Motor neuron (in vitro differentiated cells): ENCODE measurements at regions not wholly inside any gene's neighbourhood (a gene's known extent, or its start where the extent isn't known, plus 50 kb on each side); places are given as distances from the start of the nearest gene placed in this dataset.

ENCODE experiments used
- ATAC-seq, 8 experiments: fragments of 200-7000 bp; cut with Tn5 transposase; replicated peaks in 6 of 8; 2 replicates each; pipeline ENCODE4 v1.8.0; 2021; ENCODE audit warnings: mild to moderate bottlenecking in 8 of 8, moderate library complexity in 8 of 8
- H3K27ac ChIP-seq, 2 donors: fragments of 250-450 bp; sonication (Bioruptor Pico); 2 replicates each; pipeline ENCODE4 v1.9.0; 2021; ENCODE audit warnings: antibody characterized with exemption in 2 of 2, mild to moderate bottlenecking in 2 of 2, moderate library complexity in 1 of 2
- H3K4me1 ChIP-seq, 2 donors: fragments of 250-450 bp; sonication (Bioruptor Pico); replicated peaks in 1 of 2; 2 replicates each; pipeline ENCODE4 v1.6.1; 2021; ENCODE audit warnings: antibody characterized with exemption in 2 of 2, mild to moderate bottlenecking in 2 of 2, moderate library complexity in 1 of 2
- H3K4me3 ChIP-seq, 5 donors: fragments of 250-450 bp; sonication (Bioruptor Pico); 2 replicates each; pipeline ENCODE4 v1.9.0; 2021; ENCODE audit warnings: antibody characterized with exemption in 5 of 5, mild to moderate bottlenecking in 5 of 5, moderate library complexity in 4 of 5
- WGBS, 10 experiments: fragments of 450-650 bp; shearing (Covaris generic); methylation state at CpG; one replicate each; pipeline ENCODE4 v1.0.0; 2022; 5-methylcytosine and 5-hydroxymethylcytosine counted together
- in situ Hi-C, 9 experiments: fragments of 400-800 bp; cut with MboI; loops; one replicate each; pipeline ENCODE4 v1.15.0; 2021; ENCODE audit warnings: low sequenced_read_pairs in 9 of 9, low pct_unique_long_range_greater_than_20kb in 2 of 9; ENCODE audit not compliant: unreplicated experiment in 9 of 9

DNA sequence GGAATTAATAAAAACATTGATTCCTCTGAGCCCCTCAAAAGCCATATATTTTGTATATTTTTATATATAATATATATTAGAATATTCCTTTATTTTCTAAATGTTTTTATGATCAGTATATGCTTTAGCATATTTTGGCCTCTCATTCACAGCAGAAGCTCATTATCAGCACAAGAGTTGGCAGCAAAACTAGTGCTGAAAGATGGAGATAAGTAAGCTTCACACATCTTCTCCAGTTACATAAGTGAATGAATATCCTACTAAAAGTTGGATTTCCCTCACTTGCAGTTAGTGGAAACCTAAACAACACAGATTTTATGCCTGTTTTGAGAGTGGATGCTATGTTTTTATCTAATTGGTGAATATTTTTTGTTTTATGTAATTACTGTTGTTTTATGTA lies 1303.8 kb upstream of the ADGRB3 start:
- Histone ChIP-seq H3K27ac (no peak overlapping the region), H3K4me3 (no peak overlapping the region), H3K4me1 (no peaks in the 10 kb centered on the region)
- in situ Hi-C loops, result no loop called here
- no peak for ATAC-seq

DNA sequence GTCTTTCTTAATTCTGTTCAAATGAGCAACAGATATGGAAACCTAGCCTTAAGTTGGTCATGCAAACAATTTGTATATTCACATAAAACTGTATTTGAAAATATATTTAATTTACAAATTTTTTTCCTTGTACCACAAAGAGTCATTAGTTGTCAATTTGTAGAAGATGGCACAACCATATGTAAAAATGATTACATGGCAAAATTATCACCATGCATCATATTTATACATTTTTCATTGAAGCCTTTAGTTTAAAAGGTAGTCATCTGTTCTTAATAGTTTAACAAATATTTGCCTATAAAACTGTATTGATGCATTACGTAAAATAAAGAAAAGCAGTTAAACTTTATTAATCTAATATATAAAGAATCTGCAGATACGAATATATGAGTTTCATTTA lies 1306.8 kb upstream of the ADGRB3 start:
- WGBS, 10 experiments, result 5 to 100% (median 64%) methylated on average over 1 to 2 of the region's 2 CpGs
- no peak for ATAC-seq

DNA sequence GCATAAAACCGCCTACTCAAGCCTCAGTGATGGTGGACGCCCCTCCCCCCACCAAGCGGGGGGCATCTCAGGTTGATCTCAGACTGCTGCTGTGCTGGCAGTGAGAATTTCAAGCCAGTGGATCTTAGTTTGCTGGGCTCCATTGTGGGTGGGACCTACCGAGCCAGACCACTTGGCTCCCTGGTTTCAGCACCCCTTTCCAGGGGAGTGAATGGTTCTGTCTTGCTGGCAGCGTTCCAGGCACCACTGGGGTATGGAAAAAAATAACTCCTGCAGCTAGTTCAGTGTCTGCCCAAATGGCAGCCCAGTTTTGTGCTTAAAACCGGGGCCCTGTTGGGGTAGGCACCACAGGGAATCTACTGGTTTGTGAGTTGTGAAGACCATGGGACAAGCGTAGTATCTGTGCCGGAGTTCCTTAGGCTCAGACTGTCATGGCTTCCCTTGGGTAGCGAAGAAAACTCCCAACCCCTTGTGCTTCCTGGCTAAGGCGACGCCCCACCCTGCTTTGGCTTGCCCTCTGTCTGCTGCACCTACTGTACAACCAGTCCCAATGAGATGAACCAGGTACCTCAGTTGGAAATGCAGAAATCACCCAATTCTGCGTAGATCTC lies 1334.5 kb upstream of the ADGRB3 start:
- no peak overlapping the region for H3K4me3 ChIP-seq
- ATAC-seq, result no peak
- H3K4me1 ChIP-seq, result no peaks in the 10 kb centered on the region
- no peak overlapping the region for H3K27ac ChIP-seq
- in situ Hi-C loops, result no loop called here
- WGBS, 10 experiments, result 0 to 100% (median 70%) methylated on average over 1 to 7 of the region's 12 CpGs; no CpG with 5 or more reads in 1 of the 10 experiments

More for the DNA sequence above, 1306.8 kb upstream of the ADGRB3 start:
- Histone ChIP-seq H3K4me1 (no peaks in the 10 kb centered on the region), H3K27ac (no peak overlapping the region), H3K4me3 (no peak overlapping the region)
- in situ Hi-C loops, result no loop called here

DNA sequence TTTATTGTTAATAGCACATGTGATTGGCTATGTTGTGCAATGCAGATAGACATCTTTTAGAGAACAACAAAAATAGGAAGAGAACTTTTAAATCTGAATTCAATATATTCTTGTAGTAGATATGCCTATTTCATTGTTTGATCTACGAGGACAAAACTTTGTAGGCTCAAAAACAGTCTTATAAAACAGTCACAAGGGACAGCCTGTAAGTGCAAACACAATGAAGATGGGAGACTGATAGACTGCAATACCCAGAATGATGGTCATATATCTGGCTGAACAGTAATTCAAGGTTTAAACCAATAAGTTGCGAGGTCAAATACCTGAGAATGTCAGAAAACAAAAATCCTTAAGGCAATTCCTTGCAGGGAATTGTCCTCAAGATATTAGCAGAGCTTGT lies 1342.9 kb upstream of the ADGRB3 start:
- ATAC-seq, result no peak
- no peak overlapping the region for H3K27ac ChIP-seq
- H3K4me3 ChIP-seq, result no peak overlapping the region
- in situ Hi-C loops, result no loop called here
- no peaks in the 10 kb centered on the region for H3K4me1 ChIP-seq
- WGBS, 10 experiments, result 0 to 89% (median 56%) methylated on average over 1 to 2 of the region's 2 CpGs; no CpG with 5 or more reads in 4 of the 10 experiments

DNA sequence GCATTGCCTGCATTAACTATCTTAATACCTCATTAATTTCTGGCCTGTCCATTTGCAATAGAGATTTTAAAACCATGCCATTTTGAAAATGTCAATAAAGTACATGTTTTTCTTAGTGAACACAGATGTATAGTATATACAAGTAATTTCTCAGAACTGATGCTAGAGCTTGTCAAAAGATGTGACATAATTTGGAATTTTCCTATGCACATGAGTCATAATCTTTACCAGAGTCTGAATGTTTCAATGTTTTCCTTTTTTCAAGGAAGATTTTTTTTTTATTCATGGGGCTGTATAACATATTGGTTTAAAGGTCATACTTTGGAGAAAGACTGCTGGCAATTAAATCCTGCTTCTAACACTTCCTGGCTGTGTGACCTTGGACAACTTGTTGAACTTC lies 1347.5 kb upstream of the ADGRB3 start:
- no peak for ATAC-seq
- Histone ChIP-seq H3K27ac (no peak overlapping the region), H3K4me3 (no peak overlapping the region), H3K4me1 (no peaks in the 10 kb centered on the region)
- in situ Hi-C loops, result no loop called here

DNA sequence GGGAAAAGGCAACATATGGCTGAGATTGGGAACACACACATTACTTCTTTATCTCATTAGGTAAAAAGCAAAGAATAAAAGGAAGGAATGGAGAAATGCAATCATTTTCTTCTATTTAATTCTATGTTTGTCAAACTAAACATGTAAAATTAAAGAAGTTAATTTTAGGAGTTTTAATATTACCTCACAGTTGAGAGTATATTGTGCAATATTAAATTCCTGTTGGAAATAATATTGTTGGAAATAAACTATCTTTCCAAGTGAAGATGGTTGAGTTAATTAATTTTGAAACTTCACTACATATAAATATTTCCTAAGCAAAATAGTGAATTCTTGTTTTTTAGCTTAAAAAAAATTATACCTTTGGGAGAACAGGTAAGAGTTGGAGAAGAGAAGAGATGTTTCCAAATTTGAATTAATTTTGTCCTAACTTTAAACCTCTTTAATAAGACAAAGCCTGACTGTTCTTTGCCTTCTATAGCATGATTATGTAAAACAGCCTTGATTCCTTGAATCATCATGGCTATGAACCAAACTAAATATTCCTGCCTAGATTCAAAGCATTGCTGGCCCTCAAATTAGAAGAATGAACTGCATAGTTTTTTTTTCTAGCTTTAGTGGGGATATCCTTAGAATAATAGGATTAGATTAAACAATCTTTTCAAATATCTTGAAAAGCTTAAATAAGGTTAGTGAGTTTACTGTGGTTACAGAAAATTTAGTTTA lies 1349.1 kb upstream of the ADGRB3 start:
- Histone ChIP-seq H3K27ac (no peak overlapping the region), H3K4me1 (no peaks in the 10 kb centered on the region), H3K4me3 (no peak overlapping the region)
- ATAC-seq, result no peak
- in situ Hi-C loops, result no loop called here

DNA sequence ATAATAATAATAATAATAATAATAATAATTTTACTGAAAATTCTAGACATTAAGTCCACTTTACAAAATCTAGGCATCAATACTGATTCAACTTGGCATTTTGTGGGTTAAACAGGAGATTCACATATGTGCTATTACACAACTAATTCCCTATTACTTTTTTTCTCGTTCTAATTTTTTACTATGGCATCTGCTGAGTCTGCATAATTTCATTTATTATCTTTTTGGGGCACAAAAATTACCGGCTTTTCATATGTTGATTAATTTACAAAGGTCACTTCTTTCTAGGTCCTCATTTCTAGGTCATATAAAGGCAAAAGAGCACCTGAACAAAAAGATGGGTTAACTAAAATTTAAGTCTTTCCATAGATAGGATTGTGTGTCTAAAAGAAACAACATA lies 1357.8 kb upstream of the ADGRB3 start:
- ATAC-seq, result no peak
- Histone ChIP-seq H3K27ac (no peak overlapping the region), H3K4me3 (no peak overlapping the region), H3K4me1 (no peaks in the 10 kb centered on the region)
- WGBS, 10 experiments, result 13 to 87% (median 50%) methylated on average over 1 to 2 of the region's 2 CpGs
- in situ Hi-C loops, result no loop called here

- Histone ChIP-seq H3K4me1 (no peaks in the 10 kb centered on the region), H3K4me3 (no peak overlapping the region), H3K27ac (no peak overlapping the region)
- ATAC-seq, result no peak
- WGBS, 10 experiments, result 0 to 98% (median 61%) methylated on average over 2 to 8 of the region's 20 CpGs; no CpG with 5 or more reads in 1 of the 10 experiments
- in situ Hi-C loops, result no loop called here
Observed at GRCh38 chr6:67265996-67266921, 1368.8 kb upstream of the ADGRB3 start.

GRCh38 chr6:67252663-67253062 lies 1382.4 kb upstream of the ADGRB3 start:
- Histone ChIP-seq H3K4me3 (no peak overlapping the region), H3K27ac (no peak overlapping the region), H3K4me1 (no peaks in the 10 kb centered on the region)
- WGBS, 10 experiments, result 80 to 95% (median 90%) methylated on average over 2 to 3 of the region's 3 CpGs; no CpG with 5 or more reads in 7 of the 10 experiments
- ATAC-seq, result no peak
- in situ Hi-C loops, result no loop called here

- no peaks in the 10 kb centered on the region for H3K4me1 ChIP-seq
- 0 to 100% (median 83%) methylated on average over 1 to 4 of the region's 4 CpGs; no CpG with 5 or more reads in 3 of the 10 experiments for WGBS, 10 experiments
- ATAC-seq, result no peak
- in situ Hi-C loops, result no loop called here
- H3K4me3 ChIP-seq, result no peak overlapping the region
- H3K27ac ChIP-seq, result no peak overlapping the region
Observed at GRCh38 chr6:67248077-67248476, 1387.0 kb upstream of the ADGRB3 start.

GRCh38 chr6:67244037-67244436 lies 1391.0 kb upstream of the ADGRB3 start:
- WGBS, 10 experiments, result 0 to 100% (median 73%) methylated on average over 1 to 6 of the region's 6 CpGs
- no peak for ATAC-seq
- Histone ChIP-seq H3K4me3 (no peak overlapping the region), H3K27ac (no peak overlapping the region), H3K4me1 (no peaks in the 10 kb centered on the region)
- in situ Hi-C loops, result no loop called here

GRCh38 chr6:67237277-67237676 lies 1397.8 kb upstream of the ADGRB3 start:
- no peaks in the 10 kb centered on the region for H3K4me1 ChIP-seq
- in situ Hi-C loops, result no loop called here
- WGBS, 10 experiments, result 0 to 92% (median 80%) methylated on average over 1 of the region's 1 CpG; no CpG with 5 or more reads in 1 of the 10 experiments
- H3K4me3 ChIP-seq, result no peak overlapping the region
- no peak overlapping the region for H3K27ac ChIP-seq
- no peak for ATAC-seq

DNA sequence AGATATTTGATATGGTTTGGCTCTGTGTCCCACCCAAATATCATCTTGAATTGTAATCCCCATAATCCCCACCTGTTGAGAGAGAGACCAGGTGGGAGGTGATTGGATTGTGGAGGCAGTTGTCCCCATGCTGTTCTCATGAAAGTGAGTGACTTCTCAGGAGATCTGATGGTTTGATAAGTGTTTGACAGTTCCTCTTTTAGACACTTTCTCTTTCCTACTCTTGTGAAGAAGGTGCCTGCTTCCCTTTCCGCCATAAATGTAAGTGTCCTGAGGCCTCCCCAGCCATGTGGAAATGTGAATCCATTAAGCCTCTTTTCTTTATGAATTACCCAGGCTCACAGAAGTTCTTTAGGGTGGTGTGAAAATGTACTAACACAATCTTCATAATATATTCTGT lies 1404.0 kb upstream of the ADGRB3 start:
- no peak for ATAC-seq
- in situ Hi-C loops, result no loop called here
- Histone ChIP-seq H3K27ac (no peak overlapping the region), H3K4me1 (no peaks in the 10 kb centered on the region), H3K4me3 (no peak overlapping the region)
- 17 to 100% (median 80%) methylated on average over 1 of the region's 1 CpG; no CpG with 5 or more reads in 3 of the 10 experiments for WGBS, 10 experiments
